ENCODE measurements at regions not wholly inside any gene's neighbourhood (a gene's known extent, or its start where the extent isn't known, plus 50 kb on each side); places are given as distances from the start of the nearest gene placed in this dataset.

- Mint-ChIP-seq H3K9me3 (ENCODE audit: low read depth, unreplicated experiment) (no peaks in the 10 kb centered on the region), H3K27me3 (ENCODE audit: unreplicated experiment) (no peaks in the 10 kb centered on the region), H3K4me3 (ENCODE audit: low read depth, unreplicated experiment) (no peak overlapping the region), H3K4me1 (ENCODE audit: low read depth, unreplicated experiment) (no peaks in the 10 kb centered on the region), H3K27ac (ENCODE audit: unreplicated experiment) (no peak overlapping the region), H3K36me3 (ENCODE audit: insufficient read depth, unreplicated experiment) (no peaks in the 10 kb centered on the region)
- no TSS peak for BruUV-seq (replicated peaks)
- no peak for TF ChIP-seq CTCF (IDR thresholded peaks at IDR 0.05; ENCODE audit: unreplicated experiment)
- DNase-seq, result no peak
- intact Hi-C loops (cut with micrococcal nuclease; ENCODE audit: unreplicated experiment), result no loop called here
- CTCF ChIA-PET, result no interaction called here
Observed at GRCh38 chr12:40515041-40515816, 177.0 kb upstream of the CNTN1 start.

GRCh38 chr12:40522837-40523236, 169.4 kb upstream of the CNTN1 start:
- H3K9me3 Mint-ChIP-seq (ENCODE audit: low read depth, unreplicated experiment), result peaks cover 2% of the 10 kb centered on the region
- H3K36me3 Mint-ChIP-seq (ENCODE audit: insufficient read depth, unreplicated experiment), result no peaks in the 10 kb centered on the region
- no peak for DNase-seq
- no peaks in the 10 kb centered on the region for H3K4me1 Mint-ChIP-seq (ENCODE audit: low read depth, unreplicated experiment)
- BruUV-seq (replicated peaks), result no TSS peak
- no peak for TF ChIP-seq CTCF (IDR thresholded peaks at IDR 0.05; ENCODE audit: unreplicated experiment)
- no peak overlapping the region for H3K4me3 Mint-ChIP-seq (ENCODE audit: low read depth, unreplicated experiment)
- intact Hi-C loops (cut with micrococcal nuclease; ENCODE audit: unreplicated experiment), result no loop called here
- no peak overlapping the region for H3K27ac Mint-ChIP-seq (ENCODE audit: unreplicated experiment)
- CTCF ChIA-PET, result interaction anchor here (0.7 kb wide), 1 partner anchor 1067 kb away, joined by 3 read pairs; no protein-coding TSS in a partner anchor
- H3K27me3 Mint-ChIP-seq (ENCODE audit: unreplicated experiment), result no peaks in the 10 kb centered on the region

GRCh38 chr12:40525054-40525453, 167.2 kb upstream of the CNTN1 start:
- intact Hi-C loops (cut with micrococcal nuclease; ENCODE audit: unreplicated experiment), result no loop called here
- H3K27me3 Mint-ChIP-seq (ENCODE audit: unreplicated experiment), result no peaks in the 10 kb centered on the region
- H3K4me3 Mint-ChIP-seq (ENCODE audit: low read depth, unreplicated experiment), result no peak overlapping the region
- CTCF ChIA-PET, result no interaction called here
- BruUV-seq (replicated peaks), result no TSS peak
- no peaks in the 10 kb centered on the region for H3K36me3 Mint-ChIP-seq (ENCODE audit: insufficient read depth, unreplicated experiment)
- no peaks in the 10 kb centered on the region for H3K4me1 Mint-ChIP-seq (ENCODE audit: low read depth, unreplicated experiment)
- no peak for DNase-seq
- H3K9me3 Mint-ChIP-seq (ENCODE audit: low read depth, unreplicated experiment), result peaks cover 2% of the 10 kb centered on the region
- no peak overlapping the region for H3K27ac Mint-ChIP-seq (ENCODE audit: unreplicated experiment)
- TF ChIP-seq CTCF (IDR thresholded peaks at IDR 0.05; ENCODE audit: unreplicated experiment), result no peak

- H3K9me3 Mint-ChIP-seq (ENCODE audit: low read depth, unreplicated experiment), result no peaks in the 10 kb centered on the region
- TF ChIP-seq CTCF (IDR thresholded peaks at IDR 0.05; ENCODE audit: unreplicated experiment), result no peak
- intact Hi-C loops (cut with micrococcal nuclease; ENCODE audit: unreplicated experiment), result no loop called here
- H3K27ac Mint-ChIP-seq (ENCODE audit: unreplicated experiment), result no peak overlapping the region
- BruUV-seq (replicated peaks), result no TSS peak
- H3K36me3 Mint-ChIP-seq (ENCODE audit: insufficient read depth, unreplicated experiment), result no peaks in the 10 kb centered on the region
- DNase-seq, result no peak
- H3K4me1 Mint-ChIP-seq (ENCODE audit: low read depth, unreplicated experiment), result no peaks in the 10 kb centered on the region
- H3K4me3 Mint-ChIP-seq (ENCODE audit: low read depth, unreplicated experiment), result no peak overlapping the region
- CTCF ChIA-PET, result no interaction called here
- H3K27me3 Mint-ChIP-seq (ENCODE audit: unreplicated experiment), result no peaks in the 10 kb centered on the region
Observed at GRCh38 chr12:40534828-40535227, 157.4 kb upstream of the CNTN1 start.
